B cell (primary cell): ENCODE measurements at regions not wholly inside any gene's neighbourhood (a gene's known extent, or its start where the extent isn't known, plus 50 kb on each side); places are given as distances from the start of the nearest gene placed in this dataset.

Source experiments
- EZH2 ChIP-seq: IDR thresholded peaks from 2 replicates; pipeline ENCODE4 v1.6.1; 2012; ENCODE audit warnings: borderline replicate concordance, low read depth, mild to moderate bottlenecking, moderate library complexity, low read length; ENCODE audit not compliant: insufficient read depth, poor library complexity, severe bottlenecking
- TF ChIP-seq, protein P1 (sequence below): fragments of 200-600 bp; IDR thresholded peaks from one replicate; pipeline ENCODE4 v1.8.0; 2022; ENCODE audit warnings: antibody characterized with exemption, mild to moderate bottlenecking

DNA sequence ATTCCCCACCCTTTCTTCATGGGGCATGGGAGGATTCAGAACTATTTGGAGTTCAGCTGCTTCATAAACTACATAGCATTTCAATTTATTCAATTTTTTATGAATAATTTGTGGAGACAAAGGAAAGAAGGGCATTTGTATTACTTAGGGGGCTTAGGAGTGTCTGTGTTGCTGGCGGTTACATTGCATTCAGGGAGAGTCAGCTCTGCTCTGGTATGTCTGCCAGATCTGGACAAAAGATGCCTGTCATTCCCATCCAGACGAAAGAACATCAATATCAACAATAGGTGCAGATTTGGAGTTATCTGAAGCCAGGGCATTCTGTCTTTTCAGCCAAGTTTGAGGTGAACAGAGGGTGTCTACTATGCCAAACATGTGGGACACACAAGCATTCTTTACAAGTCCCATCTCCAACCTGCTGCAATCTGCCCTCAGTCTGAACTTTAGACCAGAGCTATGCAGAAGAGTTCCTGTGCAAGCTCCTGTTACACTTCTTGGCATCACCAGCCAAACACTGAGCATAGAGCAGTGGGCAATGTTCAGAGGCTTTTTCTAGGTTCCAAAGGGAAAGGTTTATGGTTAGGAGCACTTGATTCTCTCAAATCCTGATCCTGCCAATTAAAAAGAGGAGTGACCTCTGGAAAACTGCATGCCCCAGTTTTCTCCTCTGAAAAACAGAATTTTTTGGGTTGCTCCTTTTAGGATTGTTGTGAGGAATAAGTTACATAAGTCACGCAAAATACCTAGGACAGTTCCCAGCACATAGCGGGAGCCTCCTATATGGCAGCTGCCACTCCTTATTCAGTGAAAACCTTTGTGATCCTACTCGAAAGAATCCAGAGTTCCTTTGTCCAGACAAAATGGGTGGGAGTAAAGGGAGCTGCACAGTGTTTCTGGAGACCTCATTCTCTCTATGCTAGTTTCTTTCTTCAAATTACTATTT lies 719.5 kb upstream of the SLIT2 start:
- TF ChIP-seq, protein P1, sequence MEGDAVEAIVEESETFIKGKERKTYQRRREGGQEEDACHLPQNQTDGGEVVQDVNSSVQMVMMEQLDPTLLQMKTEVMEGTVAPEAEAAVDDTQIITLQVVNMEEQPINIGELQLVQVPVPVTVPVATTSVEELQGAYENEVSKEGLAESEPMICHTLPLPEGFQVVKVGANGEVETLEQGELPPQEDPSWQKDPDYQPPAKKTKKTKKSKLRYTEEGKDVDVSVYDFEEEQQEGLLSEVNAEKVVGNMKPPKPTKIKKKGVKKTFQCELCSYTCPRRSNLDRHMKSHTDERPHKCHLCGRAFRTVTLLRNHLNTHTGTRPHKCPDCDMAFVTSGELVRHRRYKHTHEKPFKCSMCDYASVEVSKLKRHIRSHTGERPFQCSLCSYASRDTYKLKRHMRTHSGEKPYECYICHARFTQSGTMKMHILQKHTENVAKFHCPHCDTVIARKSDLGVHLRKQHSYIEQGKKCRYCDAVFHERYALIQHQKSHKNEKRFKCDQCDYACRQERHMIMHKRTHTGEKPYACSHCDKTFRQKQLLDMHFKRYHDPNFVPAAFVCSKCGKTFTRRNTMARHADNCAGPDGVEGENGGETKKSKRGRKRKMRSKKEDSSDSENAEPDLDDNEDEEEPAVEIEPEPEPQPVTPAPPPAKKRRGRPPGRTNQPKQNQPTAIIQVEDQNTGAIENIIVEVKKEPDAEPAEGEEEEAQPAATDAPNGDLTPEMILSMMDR, result no peak
- no peak for TF ChIP-seq EZH2
